Duodenal mucosa (tissue), 2 donors: ENCODE measurements at regions not wholly inside any gene's neighbourhood (a gene's known extent, or its start where the extent isn't known, plus 50 kb on each side); places are given as distances from the start of the nearest gene placed in this dataset.

Experiments
- H3K27ac ChIP-seq: one replicate; pipeline ENCODE4 v1.7.0; 2013; ENCODE audit warnings: low read depth, low read length
- H3K27me3 ChIP-seq, 2 donors: one replicate each; pipeline ENCODE4 v1.7.0; 2013; ENCODE audit warnings: low read length in 2 of 2, control low read depth in 1 of 2; ENCODE audit not compliant: insufficient read depth in 2 of 2, control insufficient read depth in 1 of 2
- H3K36me3 ChIP-seq, 2 donors: one replicate each; pipeline ENCODE4 v1.7.0; 2013; ENCODE audit warnings: low read length in 2 of 2, control low read depth in 1 of 2; ENCODE audit not compliant: insufficient read depth in 2 of 2, control insufficient read depth in 1 of 2
- H3K4me1 ChIP-seq, 2 donors: one replicate each; pipeline ENCODE4 v1.7.0; 2013; ENCODE audit warnings: low read length in 2 of 2, control low read depth in 1 of 2; ENCODE audit not compliant: insufficient read depth in 2 of 2, control insufficient read depth in 1 of 2
- H3K4me3 ChIP-seq, 2 donors: one replicate each; pipeline ENCODE4 v1.7.0; 2013; ENCODE audit warnings: low read length in 2 of 2, low read depth in 1 of 2
- H3K9ac ChIP-seq, 2 donors: one replicate each; pipeline ENCODE4 v1.7.0; 2013; ENCODE audit warnings: low read length in 2 of 2, low read depth in 1 of 2
- H3K9me3 ChIP-seq, 2 donors: one replicate each; pipeline ENCODE4 v1.7.0; 2013; ENCODE audit warnings: low read length in 2 of 2, control low read depth in 1 of 2; ENCODE audit not compliant: control insufficient read depth in 1 of 2

GRCh38 chr2:8544171-8544785 is 137.6 kb upstream of the ID2 start:
- Histone ChIP-seq H3K4me3 (peak overlapping the region; percentile 1 to 28), H3K27ac (peak overlapping the region; percentile 50)

GRCh38 chr2:8544786-8545694 is 136.8 kb upstream of the ID2 start:
- Histone ChIP-seq H3K4me3 (peak overlapping the region in 1 of 2 donors; percentile 1), H3K4me1 (peaks cover 26 to 36% of the 10 kb centered on the region in 2 donors), H3K36me3 (no peaks in the 10 kb centered on the region), H3K27me3 (no peaks in the 10 kb centered on the region), H3K9me3 (no peaks in the 10 kb centered on the region), H3K9ac (no peak overlapping the region), H3K27ac (no peak overlapping the region)

More at GRCh38 chr2:8544171-8544785, 137.6 kb upstream of the ID2 start:
- Histone ChIP-seq H3K27me3 (no peaks in the 10 kb centered on the region), H3K4me1 (peaks cover 33 to 44% of the 10 kb centered on the region in 2 donors), H3K9ac (peak overlapping the region; percentile 13 to 35), H3K36me3 (no peaks in the 10 kb centered on the region), H3K9me3 (no peaks in the 10 kb centered on the region)

GRCh38 chr2:8545695-8546611 is 135.9 kb upstream of the ID2 start:
- no peaks in the 10 kb centered on the region for H3K27me3 ChIP-seq
- no peaks in the 10 kb centered on the region for H3K9me3 ChIP-seq
- no peak overlapping the region for H3K27ac ChIP-seq
- no peaks in the 10 kb centered on the region for H3K36me3 ChIP-seq
- H3K4me3 ChIP-seq, result no peak overlapping the region
- no peak overlapping the region for H3K9ac ChIP-seq
- H3K4me1 ChIP-seq, result peaks cover 23 to 27% of the 10 kb centered on the region in 2 donors

GRCh38 chr2:8546612-8547283 is 135.1 kb upstream of the ID2 start:
- no peak overlapping the region for H3K27ac ChIP-seq
- no peak overlapping the region for H3K4me3 ChIP-seq
- no peaks in the 10 kb centered on the region for H3K36me3 ChIP-seq
- H3K9ac ChIP-seq, result no peak overlapping the region
- H3K9me3 ChIP-seq, result no peaks in the 10 kb centered on the region
- peaks cover 23 to 27% of the 10 kb centered on the region in 2 donors for H3K4me1 ChIP-seq
- no peaks in the 10 kb centered on the region for H3K27me3 ChIP-seq

GRCh38 chr2:8547284-8548064 is 134.4 kb upstream of the ID2 start:
- no peak overlapping the region for H3K27ac ChIP-seq
- no peak overlapping the region for H3K9ac ChIP-seq
- H3K27me3 ChIP-seq, result no peaks in the 10 kb centered on the region
- peaks cover 23 to 27% of the 10 kb centered on the region in 2 donors for H3K4me1 ChIP-seq
- no peak overlapping the region for H3K4me3 ChIP-seq
- no peaks in the 10 kb centered on the region for H3K36me3 ChIP-seq
- no peaks in the 10 kb centered on the region for H3K9me3 ChIP-seq

- Histone ChIP-seq H3K4me3 (no peak overlapping the region), H3K4me1 (peaks cover 19 to 23% of the 10 kb centered on the region in 2 donors), H3K9me3 (no peaks in the 10 kb centered on the region), H3K27ac (no peak overlapping the region), H3K9ac (no peak overlapping the region), H3K27me3 (no peaks in the 10 kb centered on the region), H3K36me3 (no peaks in the 10 kb centered on the region)
Measured at GRCh38 chr2:8548065-8548618, 133.7 kb upstream of the ID2 start.

GRCh38 chr2:8548619-8549150 is 133.2 kb upstream of the ID2 start:
- H3K9me3 ChIP-seq, result no peaks in the 10 kb centered on the region
- H3K9ac ChIP-seq, result no peak overlapping the region
- no peaks in the 10 kb centered on the region for H3K27me3 ChIP-seq
- H3K27ac ChIP-seq, result no peak overlapping the region
- no peak overlapping the region for H3K4me3 ChIP-seq
- H3K4me1 ChIP-seq, result peaks cover 17 to 18% of the 10 kb centered on the region in 2 donors
- H3K36me3 ChIP-seq, result no peaks in the 10 kb centered on the region

- Histone ChIP-seq H3K27me3 (no peaks in the 10 kb centered on the region), H3K27ac (no peak overlapping the region), H3K9ac (no peak overlapping the region), H3K4me3 (no peak overlapping the region), H3K36me3 (no peaks in the 10 kb centered on the region), H3K4me1 (peaks cover 10 to 14% of the 10 kb centered on the region in 2 donors), H3K9me3 (no peaks in the 10 kb centered on the region)
Measured at GRCh38 chr2:8549273-8549922, 132.5 kb upstream of the ID2 start.
